ENCODE measurements at regions not wholly inside any gene's neighbourhood (a gene's known extent, or its start where the extent isn't known, plus 50 kb on each side); places are given as distances from the start of the nearest gene placed in this dataset.

DNA sequence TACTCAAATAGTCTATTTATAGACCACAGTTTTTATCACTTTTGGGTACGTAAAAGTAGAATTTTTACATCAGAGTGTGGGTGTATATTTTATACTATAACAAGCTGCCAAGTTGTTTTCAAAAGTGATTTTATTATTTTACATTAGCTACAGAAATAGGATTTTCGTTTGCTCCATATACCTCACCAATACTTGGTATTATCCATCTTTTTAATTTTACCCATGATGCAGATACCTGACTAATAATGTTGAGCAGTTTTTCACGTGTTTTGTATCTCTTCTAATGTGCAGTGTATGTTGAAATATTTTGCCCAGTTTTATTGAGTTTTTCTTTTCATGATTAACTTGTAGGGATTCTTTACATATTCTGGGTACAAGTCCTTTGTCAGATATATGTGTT is 379.8 kb downstream of the MATN1 start:
- TF ChIP-seq, protein P1, sequence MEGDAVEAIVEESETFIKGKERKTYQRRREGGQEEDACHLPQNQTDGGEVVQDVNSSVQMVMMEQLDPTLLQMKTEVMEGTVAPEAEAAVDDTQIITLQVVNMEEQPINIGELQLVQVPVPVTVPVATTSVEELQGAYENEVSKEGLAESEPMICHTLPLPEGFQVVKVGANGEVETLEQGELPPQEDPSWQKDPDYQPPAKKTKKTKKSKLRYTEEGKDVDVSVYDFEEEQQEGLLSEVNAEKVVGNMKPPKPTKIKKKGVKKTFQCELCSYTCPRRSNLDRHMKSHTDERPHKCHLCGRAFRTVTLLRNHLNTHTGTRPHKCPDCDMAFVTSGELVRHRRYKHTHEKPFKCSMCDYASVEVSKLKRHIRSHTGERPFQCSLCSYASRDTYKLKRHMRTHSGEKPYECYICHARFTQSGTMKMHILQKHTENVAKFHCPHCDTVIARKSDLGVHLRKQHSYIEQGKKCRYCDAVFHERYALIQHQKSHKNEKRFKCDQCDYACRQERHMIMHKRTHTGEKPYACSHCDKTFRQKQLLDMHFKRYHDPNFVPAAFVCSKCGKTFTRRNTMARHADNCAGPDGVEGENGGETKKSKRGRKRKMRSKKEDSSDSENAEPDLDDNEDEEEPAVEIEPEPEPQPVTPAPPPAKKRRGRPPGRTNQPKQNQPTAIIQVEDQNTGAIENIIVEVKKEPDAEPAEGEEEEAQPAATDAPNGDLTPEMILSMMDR (IDR thresholded peaks at IDR 0.05 in 4 of 5, conservative IDR thresholded peaks at IDR 0.05 in 1 of 5), result no peak
- TF ChIP-seq POLR2A (IDR thresholded peaks at IDR 0.05), result no peak
- Histone ChIP-seq H3K27ac (no peak overlapping the region), H3K4me3 (no peak overlapping the region), H3K9me3 (no peaks in the 10 kb centered on the region), H3K27me3 (peaks cover 11 to 27% (median 21%) of the 10 kb centered on the region in 3 donors), H3K4me1 (no peaks in the 10 kb centered on the region), H3K36me3 (no peaks in the 10 kb centered on the region)
- ATAC-seq (no peak), DNase-seq (no peak)
- in situ Hi-C loops (cut with MboI; ENCODE audit: low sequenced_read_pairs in 4 of 4) (no loop called here), intact Hi-C loops (cut with DNase I; ENCODE audit: low total_unique reads) (no loop called here)

DNA sequence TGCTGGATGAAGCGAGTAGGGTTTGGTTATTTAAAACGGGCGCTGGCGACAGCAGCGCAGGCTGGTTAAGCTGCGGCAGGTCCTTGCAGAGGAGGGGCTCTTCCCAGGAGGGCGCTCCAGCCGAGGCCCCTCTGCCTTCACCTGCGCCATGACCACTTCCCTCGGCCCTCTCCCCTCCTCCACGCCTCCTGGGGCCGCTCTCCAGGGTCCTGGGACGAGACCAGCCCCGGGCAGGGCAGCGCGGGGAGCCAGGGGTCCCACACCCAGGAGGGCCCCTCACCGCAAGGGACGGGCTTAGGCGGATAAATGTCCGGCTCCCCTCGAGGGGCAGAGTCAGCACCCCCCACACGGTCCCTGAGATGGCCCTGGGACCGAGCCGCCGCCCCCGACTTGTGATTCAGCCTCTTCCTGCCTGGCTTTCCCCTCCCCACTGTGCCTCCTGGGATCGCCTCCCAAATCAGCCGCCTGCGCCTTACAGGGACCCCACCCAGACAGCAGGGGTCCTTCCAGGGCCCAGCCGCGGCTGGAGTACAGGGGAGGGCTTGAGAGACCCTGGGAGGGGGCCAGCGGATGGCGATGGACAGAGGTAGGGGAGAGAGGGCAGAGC is 380.7 kb downstream of the MATN1 start:
- no peak for ATAC-seq

DNA sequence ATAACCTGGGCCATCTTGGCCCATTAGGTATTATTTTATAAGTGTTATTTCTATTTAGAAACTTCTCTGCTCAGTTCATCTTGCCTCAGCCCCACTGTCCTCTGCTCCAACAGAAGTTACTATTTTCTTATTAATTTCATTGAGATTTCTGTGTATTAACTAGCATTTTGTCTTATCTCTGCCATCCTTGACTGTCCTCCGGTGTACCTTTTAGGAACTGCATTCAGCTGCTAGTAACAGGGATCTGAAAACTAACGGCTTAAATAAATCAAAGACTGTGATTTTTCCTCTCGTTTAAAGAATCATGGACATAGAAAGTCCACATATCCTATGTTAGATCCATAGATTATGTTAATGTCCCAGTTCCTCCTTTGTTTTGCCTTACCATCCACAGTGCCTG is 382.5 kb downstream of the MATN1 start:
- DNase-seq (no peak), ATAC-seq (no peak)
- no peaks in the 10 kb centered on the region for H3K9me3 ChIP-seq
- H3K36me3 ChIP-seq, result no peaks in the 10 kb centered on the region
- peaks cover 11 to 21% (median 15%) of the 10 kb centered on the region in 3 donors for H3K27me3 ChIP-seq
- H3K4me1 ChIP-seq, result peaks cover 5 to 18% of the 10 kb centered on the region in 2 donors
- in situ Hi-C loops (cut with MboI; ENCODE audit: low sequenced_read_pairs in 4 of 4) (no loop called here), intact Hi-C loops (cut with DNase I; ENCODE audit: low total_unique reads) (no loop called here)
- H3K27ac ChIP-seq, result no peak overlapping the region
- H3K4me3 ChIP-seq, result no peak overlapping the region
- TF ChIP-seq, protein P1 (IDR thresholded peaks at IDR 0.05 in 4 of 5, conservative IDR thresholded peaks at IDR 0.05 in 1 of 5), result peak in 2 of 5 experiments; percentile 16 to 17
- no peak for TF ChIP-seq POLR2A (IDR thresholded peaks at IDR 0.05)

More for the DNA sequence above, 380.7 kb downstream of the MATN1 start:
- no peak overlapping the region for H3K4me3 ChIP-seq
- in situ Hi-C loops (cut with MboI; ENCODE audit: low sequenced_read_pairs in 4 of 4), result no loop called here
- TF ChIP-seq POLR2A (IDR thresholded peaks at IDR 0.05), result no peak
- TF ChIP-seq, protein P1 (IDR thresholded peaks at IDR 0.05 in 4 of 5, conservative IDR thresholded peaks at IDR 0.05 in 1 of 5), result no peak
- intact Hi-C loops (cut with DNase I; ENCODE audit: low total_unique reads), result no loop called here
- no peak for DNase-seq
- H3K27ac ChIP-seq, result no peak overlapping the region
- no peaks in the 10 kb centered on the region for H3K36me3 ChIP-seq
- H3K9me3 ChIP-seq, result no peaks in the 10 kb centered on the region
- H3K4me1 ChIP-seq, result peaks cover 0 to 2% of the 10 kb centered on the region in 2 donors
- H3K27me3 ChIP-seq, result peaks cover 11 to 23% (median 19%) of the 10 kb centered on the region in 3 donors

DNA sequence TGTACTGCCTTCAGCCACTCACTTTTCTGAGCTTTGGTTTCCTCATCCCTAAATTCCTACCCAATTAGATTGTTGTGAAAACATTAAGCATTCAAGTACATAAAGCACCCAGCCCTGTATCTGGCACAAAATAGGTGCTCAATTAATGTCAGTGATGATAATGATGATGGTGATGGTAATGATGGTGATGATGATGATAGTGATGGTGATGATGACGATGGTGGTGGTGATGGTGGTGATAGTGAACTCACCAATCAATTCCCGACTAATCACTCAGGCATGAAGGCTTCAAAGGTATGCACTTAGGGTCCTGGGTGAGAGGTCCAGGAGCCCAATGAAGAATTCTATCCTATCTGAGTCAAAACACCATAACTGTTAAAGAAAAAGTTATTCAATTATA is 383.5 kb downstream of the MATN1 start:
- H3K27ac ChIP-seq, result no peak overlapping the region
- ATAC-seq (no peak), DNase-seq (no peak)
- in situ Hi-C loops (cut with MboI; ENCODE audit: low sequenced_read_pairs in 4 of 4) (no loop called here), intact Hi-C loops (cut with DNase I; ENCODE audit: low total_unique reads) (no loop called here)
- peaks cover 8 to 25% of the 10 kb centered on the region in 2 donors for H3K4me1 ChIP-seq
- TF ChIP-seq, protein P1 (IDR thresholded peaks at IDR 0.05 in 4 of 5, conservative IDR thresholded peaks at IDR 0.05 in 1 of 5), result no peak
- TF ChIP-seq POLR2A (IDR thresholded peaks at IDR 0.05), result no peak
- peaks cover 11 to 21% (median 15%) of the 10 kb centered on the region in 3 donors for H3K27me3 ChIP-seq
- H3K4me3 ChIP-seq, result no peak overlapping the region
- H3K36me3 ChIP-seq, result no peaks in the 10 kb centered on the region
- H3K9me3 ChIP-seq, result no peaks in the 10 kb centered on the region

DNA sequence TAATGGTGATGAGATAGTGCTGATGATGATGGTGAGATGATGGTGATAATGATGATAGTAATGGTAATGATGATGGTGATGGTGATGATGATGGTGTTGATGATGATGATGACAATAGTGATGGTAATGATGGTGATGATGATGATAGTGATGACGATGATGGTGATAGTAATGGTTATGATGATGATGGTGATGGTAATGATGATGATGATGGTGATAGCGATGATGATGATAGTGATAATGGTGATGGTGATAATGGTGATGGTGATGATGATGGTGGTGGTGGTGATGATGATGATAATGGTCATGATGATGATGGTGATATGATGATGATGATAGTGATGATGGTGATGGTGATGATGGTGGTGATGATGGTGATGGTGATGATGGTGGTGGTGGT is 384.6 kb downstream of the MATN1 start:
- no peak overlapping the region for H3K4me3 ChIP-seq
- peaks cover 10 to 17% (median 11%) of the 10 kb centered on the region in 3 donors for H3K27me3 ChIP-seq
- intact Hi-C loops (cut with DNase I; ENCODE audit: low total_unique reads), result no loop called here
- in situ Hi-C loops (cut with MboI; ENCODE audit: low sequenced_read_pairs in 4 of 4), result no loop called here
- peaks cover 8 to 25% of the 10 kb centered on the region in 2 donors for H3K4me1 ChIP-seq
- no peak for ATAC-seq
- H3K27ac ChIP-seq, result no peak overlapping the region
- TF ChIP-seq POLR2A (IDR thresholded peaks at IDR 0.05), result no peak
- TF ChIP-seq, protein P1 (IDR thresholded peaks at IDR 0.05 in 4 of 5, conservative IDR thresholded peaks at IDR 0.05 in 1 of 5), result no peak
- H3K36me3 ChIP-seq, result no peaks in the 10 kb centered on the region
- no peak for DNase-seq
- no peaks in the 10 kb centered on the region for H3K9me3 ChIP-seq

Data from gastrocnemius medialis (tissue), 4 donors.